Tibial artery (tissue), 4 donors: ENCODE measurements at regions not wholly inside any gene's neighbourhood (a gene's known extent, or its start where the extent isn't known, plus 50 kb on each side); places are given as distances from the start of the nearest gene placed in this dataset.

ENCODE experiments used
- DNase-seq, 2 donors: peaks; one replicate each; pipeline ENCODE4 v3.0.0-alpha.2; 2019
- H3K27ac ChIP-seq, 2 donors: fragments of 200-600 bp; sonication (generic) in 1 of 2; 1 replicate in 1 of 2; 2 replicates in 1 of 2; pipeline ENCODE4 v1.5.1; 2018 to 2019; ENCODE audit warnings: mild to moderate bottlenecking in 1 of 2
- H3K27me3 ChIP-seq, 2 donors: fragments of 200-600 bp; sonication (generic) in 1 of 2; one replicate each; pipeline versions ENCODE4 v1.5.1 to v1.6.0; 2016 to 2019
- H3K36me3 ChIP-seq, 3 donors: fragments of 200-600 bp; sonication (generic) in 2 of 3; one replicate each; pipeline ENCODE4 v1.5.1; 2016 to 2019; ENCODE audit warnings: mild to moderate bottlenecking in 2 of 3
- H3K4me1 ChIP-seq, 4 donors: fragments of 200-600 bp; sonication (generic) in 2 of 4; 1 replicate in 3 of 4; 2 replicates in 1 of 4; pipeline ENCODE4 v1.5.1; 2016 to 2019
- H3K4me3 ChIP-seq, 2 donors: fragments of 200-600 bp; sonication (generic) in 1 of 2; 1 replicate in 1 of 2; 2 replicates in 1 of 2; pipeline ENCODE4 v1.5.1; 2018 to 2019; ENCODE audit warnings: mild to moderate bottlenecking in 2 of 2
- H3K9me3 ChIP-seq, 3 donors: fragments of 200-600 bp; sonication (generic) in 1 of 3; one replicate each; pipeline ENCODE4 v1.5.1; 2016 to 2019
- CTCF ChIP-seq, 2 experiments: fragments of 200-600 bp in 1 of 2; fragments of 450-650 bp in 1 of 2; IDR thresholded peaks; one replicate each; pipeline ENCODE4 v1.5.1; 2017 to 2019; ENCODE audit warnings: antibody characterized with exemption in 2 of 2, mild to moderate bottlenecking in 1 of 2, moderate library complexity in 1 of 2
- intact Hi-C: fragments of 100-400 bp; cut with DNase I; formaldehyde crosslinking; loops from one replicate; pipeline ENCODE4 v1.15.0; 2023; ENCODE audit warnings: low total_unique reads

GRCh38 chr18:73479477-73479876, 611.7 kb upstream of the NETO1 start:
- no peak for TF ChIP-seq CTCF (IDR thresholded peaks at IDR 0.05)
- H3K27me3 ChIP-seq, result no peaks in the 10 kb centered on the region
- intact Hi-C loops, result no loop called here
- H3K9me3 ChIP-seq, result no peaks in the 10 kb centered on the region
- no peaks in the 10 kb centered on the region for H3K4me1 ChIP-seq
- DNase-seq, result no peak
- no peaks in the 10 kb centered on the region for H3K36me3 ChIP-seq
- no peak overlapping the region for H3K4me3 ChIP-seq
- H3K27ac ChIP-seq, result no peak overlapping the region

- H3K27ac ChIP-seq, result no peak overlapping the region
- no peaks in the 10 kb centered on the region for H3K36me3 ChIP-seq
- intact Hi-C loops, result no loop called here
- no peaks in the 10 kb centered on the region for H3K9me3 ChIP-seq
- H3K27me3 ChIP-seq, result no peaks in the 10 kb centered on the region
- no peak overlapping the region for H3K4me3 ChIP-seq
- H3K4me1 ChIP-seq, result no peaks in the 10 kb centered on the region
- no peak for DNase-seq
- no peak for TF ChIP-seq CTCF (IDR thresholded peaks at IDR 0.05)
Measured at GRCh38 chr18:73478191-73478590, 610.4 kb upstream of the NETO1 start.

GRCh38 chr18:73476031-73476430, 608.2 kb upstream of the NETO1 start:
- no peaks in the 10 kb centered on the region for H3K4me1 ChIP-seq
- no peak for DNase-seq
- no peak overlapping the region for H3K27ac ChIP-seq
- no peaks in the 10 kb centered on the region for H3K36me3 ChIP-seq
- H3K4me3 ChIP-seq, result no peak overlapping the region
- no peaks in the 10 kb centered on the region for H3K9me3 ChIP-seq
- intact Hi-C loops, result no loop called here
- no peak for TF ChIP-seq CTCF (IDR thresholded peaks at IDR 0.05)
- no peaks in the 10 kb centered on the region for H3K27me3 ChIP-seq

- no peak overlapping the region for H3K4me3 ChIP-seq
- no peak overlapping the region for H3K27ac ChIP-seq
Measured at GRCh38 chr18:73462092-73462491, 594.3 kb upstream of the NETO1 start.

GRCh38 chr18:73461780-73462059, 593.9 kb upstream of the NETO1 start:
- TF ChIP-seq CTCF (IDR thresholded peaks at IDR 0.05), result no peak
- H3K9me3 ChIP-seq, result no peaks in the 10 kb centered on the region
- no peak for DNase-seq
- intact Hi-C loops, result no loop called here
- no peak overlapping the region for H3K27ac ChIP-seq
- H3K4me3 ChIP-seq, result no peak overlapping the region
- H3K36me3 ChIP-seq, result no peaks in the 10 kb centered on the region
- H3K27me3 ChIP-seq, result no peaks in the 10 kb centered on the region
- H3K4me1 ChIP-seq, result no peaks in the 10 kb centered on the region

More at GRCh38 chr18:73462092-73462491, 594.3 kb upstream of the NETO1 start:
- intact Hi-C loops, result no loop called here
- Histone ChIP-seq H3K9me3 (no peaks in the 10 kb centered on the region), H3K27me3 (no peaks in the 10 kb centered on the region), H3K36me3 (no peaks in the 10 kb centered on the region), H3K4me1 (no peaks in the 10 kb centered on the region)
- TF ChIP-seq CTCF (IDR thresholded peaks at IDR 0.05), result no peak
- DNase-seq, result no peak

GRCh38 chr18:73461038-73461779, 593.4 kb upstream of the NETO1 start:
- Histone ChIP-seq H3K4me3 (no peak overlapping the region), H3K4me1 (no peaks in the 10 kb centered on the region), H3K27ac (no peak overlapping the region), H3K27me3 (no peaks in the 10 kb centered on the region), H3K9me3 (no peaks in the 10 kb centered on the region), H3K36me3 (no peaks in the 10 kb centered on the region)
- no peak for DNase-seq
- intact Hi-C loops, result no loop called here
- TF ChIP-seq CTCF (IDR thresholded peaks at IDR 0.05), result no peak
